GM21447 (cell line): ENCODE measurements at regions not wholly inside any gene's neighbourhood (a gene's known extent, or its start where the extent isn't known, plus 50 kb on each side); places are given as distances from the start of the nearest gene placed in this dataset.

ENCODE experiments used
- ATAC-seq: cut with Tn5 transposase; IDR thresholded peaks from one replicate; pipeline ENCODE4 v1.9.1; 2021; ENCODE audit not compliant: unreplicated experiment

DNA sequence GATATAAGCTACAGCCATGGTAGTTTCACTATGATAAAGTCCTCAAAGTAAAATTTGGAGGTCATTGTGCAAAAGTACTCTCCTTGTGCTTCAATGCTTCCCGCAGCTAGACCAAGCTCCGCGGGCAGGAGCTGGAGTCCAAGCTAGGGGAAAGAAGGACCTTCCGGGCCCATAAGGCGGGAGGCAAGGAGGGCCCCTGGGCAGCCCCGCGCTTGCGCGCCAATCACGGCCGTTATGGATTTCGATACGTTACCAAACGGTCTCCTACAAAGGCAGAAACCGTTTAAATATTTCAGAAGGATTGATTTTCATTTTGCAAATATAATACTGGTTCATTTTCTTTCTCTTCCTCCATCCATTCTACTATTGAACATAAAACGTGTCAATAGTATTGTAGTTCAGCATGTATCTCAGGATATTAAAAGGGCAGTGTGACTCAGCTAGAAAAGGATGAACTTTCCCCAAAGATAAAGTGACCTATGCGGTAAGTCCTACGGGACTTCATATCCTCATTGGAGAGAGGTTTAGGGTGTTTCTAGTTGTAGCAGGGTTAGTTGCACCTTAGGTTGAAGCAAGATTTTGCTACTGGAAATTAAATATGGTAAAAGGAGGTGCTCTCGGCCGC, 128.0 kb downstream of the KIF20B start:
- ATAC-seq: no peak

DNA sequence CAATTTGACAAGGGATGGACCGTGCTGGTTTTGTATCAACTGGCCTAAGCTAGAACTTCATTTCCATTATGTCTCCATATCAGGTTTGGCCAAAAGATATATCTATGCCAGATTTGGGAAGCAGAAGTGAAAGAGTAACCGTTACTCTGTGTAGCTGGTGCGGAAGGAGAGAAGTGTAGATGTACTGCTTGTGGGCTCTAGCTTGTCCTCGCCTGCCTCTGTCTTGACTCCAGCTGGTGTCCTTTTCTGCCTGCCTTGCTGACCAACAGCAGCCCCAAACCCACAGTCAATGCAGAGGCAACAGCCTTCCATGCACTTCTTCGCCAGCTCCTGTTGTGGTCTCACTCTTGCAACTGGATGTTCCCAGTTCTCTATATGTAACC, 128.5 kb downstream of the KIF20B start:
- no peak for ATAC-seq

DNA sequence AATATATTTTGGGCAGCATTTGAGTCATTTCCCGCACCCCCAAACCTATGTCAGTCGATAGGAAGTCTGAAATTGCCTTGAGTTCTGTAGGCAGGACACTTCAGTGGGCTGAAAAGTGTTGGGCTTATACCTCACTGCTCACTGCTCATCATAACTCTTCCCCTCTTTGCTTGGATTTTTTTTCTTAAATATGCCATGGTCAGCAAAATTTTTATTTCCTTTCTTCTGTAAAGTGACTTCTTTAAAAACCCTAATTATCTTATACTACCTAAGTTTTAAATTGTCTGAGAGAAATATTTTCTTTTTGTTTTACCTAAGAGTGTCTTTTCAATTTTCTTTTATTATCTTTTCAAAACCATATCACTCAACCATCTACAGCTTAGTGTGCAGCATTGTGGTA, 129.2 kb downstream of the KIF20B start:
- no peak for ATAC-seq

- ATAC-seq: no peak
Measured at GRCh38 chr10:89836840-89837164, 135.4 kb downstream of the KIF20B start.

- ATAC-seq: no peak
Measured at GRCh38 chr10:89837165-89838043, 136.0 kb downstream of the KIF20B start.

GRCh38 chr10:89838044-89838615, 136.7 kb downstream of the KIF20B start:
- ATAC-seq: no peak

DNA sequence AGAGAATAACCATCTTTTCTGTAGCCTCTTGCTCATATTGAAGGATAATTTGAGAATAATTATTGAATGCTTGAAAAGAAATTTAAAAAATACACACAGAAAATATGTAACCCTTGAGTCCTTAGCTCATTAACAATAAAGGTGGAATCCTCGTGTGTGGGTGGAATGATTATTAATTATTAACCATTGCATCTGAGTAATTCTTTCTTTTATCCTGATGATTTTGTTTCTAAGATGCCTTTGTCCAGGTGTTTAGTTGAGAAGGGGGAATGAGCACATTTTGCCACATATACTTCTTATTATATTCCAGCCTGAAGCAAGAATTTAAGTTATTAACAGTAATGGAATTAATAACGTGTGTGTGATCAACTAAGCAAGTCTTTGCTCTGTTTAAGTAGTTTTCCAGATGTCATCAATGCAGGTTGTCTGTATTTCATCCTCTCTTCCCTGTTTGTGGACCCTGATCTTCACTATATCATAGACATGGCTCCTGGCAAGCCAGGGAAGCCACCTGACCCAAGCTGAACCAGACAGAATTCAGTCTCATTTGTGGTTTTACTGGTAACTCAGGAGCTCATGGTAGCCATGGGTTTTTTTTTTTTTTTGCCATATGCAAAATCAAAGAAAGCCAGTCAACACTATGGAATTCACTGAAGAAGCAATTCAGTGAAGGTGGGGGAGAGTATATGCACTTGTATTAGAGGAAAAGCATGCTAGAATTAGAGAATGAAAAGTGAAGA, 144.3 kb downstream of the KIF20B start:
- no peak for ATAC-seq

DNA sequence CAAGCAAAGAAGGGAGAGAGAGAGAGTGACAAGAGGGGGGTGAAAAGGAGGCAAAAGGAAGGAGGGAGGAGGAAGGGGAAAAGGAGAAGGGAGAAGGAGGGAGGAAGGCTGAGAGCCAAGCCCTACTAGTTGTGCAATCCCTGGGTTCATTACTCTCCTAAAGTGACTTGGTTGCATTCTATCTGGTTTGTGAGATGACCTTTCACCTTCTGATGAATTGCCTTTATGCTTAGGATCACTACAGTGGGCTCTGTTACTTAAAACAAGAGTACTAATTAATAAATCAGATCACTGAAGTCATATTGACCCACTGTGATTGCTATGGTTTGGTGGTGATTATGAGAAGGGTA, 144.9 kb downstream of the KIF20B start:
- ATAC-seq: no peak

DNA sequence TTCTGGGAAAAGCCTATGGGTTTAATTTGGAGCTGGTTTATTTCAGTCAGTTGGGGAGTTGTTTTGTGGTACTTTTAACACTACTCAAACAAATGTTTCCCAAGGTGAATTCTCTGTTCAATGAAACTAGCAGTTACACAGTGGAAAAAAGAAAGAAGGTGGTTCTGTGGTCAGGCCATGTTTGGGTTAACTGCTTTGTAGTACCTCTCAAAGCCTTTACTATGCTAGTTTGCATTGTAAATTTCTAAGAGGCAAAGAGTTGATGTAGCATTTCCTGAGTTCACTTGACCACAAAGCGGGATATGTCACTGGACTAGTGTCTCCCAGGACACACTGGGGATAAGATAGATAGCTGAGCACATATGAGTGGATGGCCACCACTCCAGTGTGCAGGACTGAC, 145.4 kb downstream of the KIF20B start:
- ATAC-seq: no peak

GRCh38 chr10:89852872-89853271, 151.5 kb downstream of the KIF20B start:
- no peak for ATAC-seq

DNA sequence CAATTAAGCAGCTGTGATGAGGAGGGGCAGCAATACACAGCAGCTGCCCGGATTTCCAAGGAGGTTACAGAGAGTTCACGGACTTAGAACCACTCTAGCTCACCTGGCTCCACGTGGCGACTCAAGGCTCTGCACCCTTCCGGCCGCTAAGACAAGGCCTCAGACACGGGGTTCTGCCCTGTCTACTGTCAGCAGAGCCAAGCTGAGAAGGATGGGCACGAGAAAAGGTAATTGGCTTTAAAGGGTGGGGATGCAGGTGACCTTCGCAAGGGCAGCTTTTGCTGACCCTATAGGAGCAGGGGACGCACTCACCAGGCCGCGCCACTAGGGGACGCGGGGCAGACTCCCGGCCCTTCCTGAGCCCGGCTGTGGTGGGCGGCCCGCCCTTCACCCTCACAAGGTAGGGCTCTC, 152.4 kb downstream of the KIF20B start:
- ATAC-seq: no peak

- no peak for ATAC-seq
Measured at GRCh38 chr10:89857431-89858042, 156.1 kb downstream of the KIF20B start.

DNA sequence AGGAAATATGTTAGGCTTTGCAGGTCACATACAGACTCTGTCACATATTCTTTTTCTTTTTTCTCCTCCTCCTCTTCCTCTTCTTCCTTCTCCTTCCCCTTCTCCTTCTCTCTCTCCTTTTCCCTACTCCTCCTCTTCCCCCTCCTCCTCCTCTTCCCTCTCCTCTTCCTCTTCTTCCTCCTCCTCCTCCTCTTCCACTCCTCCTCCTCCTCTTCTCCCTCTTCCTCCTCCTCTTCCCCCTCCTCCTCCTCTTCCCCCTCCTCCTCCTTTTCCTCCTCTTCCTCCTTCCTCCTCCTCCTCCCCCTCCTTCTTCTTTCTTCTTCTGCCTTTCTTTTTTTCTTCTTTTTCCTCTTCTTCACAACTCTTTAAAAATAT, 159.8 kb downstream of the KIF20B start:
- no peak for ATAC-seq

- ATAC-seq: no peak
Measured at GRCh38 chr10:89861584-89862301, 160.4 kb downstream of the KIF20B start.

DNA sequence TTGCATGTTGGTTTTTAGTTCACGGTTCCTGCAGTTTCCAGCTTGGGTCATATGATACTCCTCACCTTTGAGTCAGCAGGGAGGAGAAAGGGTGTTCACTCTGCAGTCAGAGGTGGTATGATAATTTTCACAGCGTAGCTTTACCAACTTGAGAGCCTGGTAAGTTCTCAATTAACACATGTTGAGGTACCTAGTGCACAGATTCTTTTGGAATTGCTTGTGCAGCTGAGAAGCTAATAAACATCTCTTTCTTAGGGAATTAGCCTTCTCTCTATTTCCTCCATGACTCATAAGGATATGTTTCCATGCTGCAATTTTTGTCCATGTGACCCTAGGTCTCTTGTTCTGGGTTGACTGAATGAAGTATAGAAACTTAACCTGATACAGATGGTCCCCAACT, 166.6 kb downstream of the KIF20B start:
- ATAC-seq: no peak

GRCh38 chr10:89869180-89869579, 167.8 kb downstream of the KIF20B start:
- no peak for ATAC-seq

- no peak for ATAC-seq
Measured at GRCh38 chr10:89869592-89870156, 168.3 kb downstream of the KIF20B start.

- ATAC-seq: no peak
Measured at GRCh38 chr10:89870936-89871335, 169.5 kb downstream of the KIF20B start.

DNA sequence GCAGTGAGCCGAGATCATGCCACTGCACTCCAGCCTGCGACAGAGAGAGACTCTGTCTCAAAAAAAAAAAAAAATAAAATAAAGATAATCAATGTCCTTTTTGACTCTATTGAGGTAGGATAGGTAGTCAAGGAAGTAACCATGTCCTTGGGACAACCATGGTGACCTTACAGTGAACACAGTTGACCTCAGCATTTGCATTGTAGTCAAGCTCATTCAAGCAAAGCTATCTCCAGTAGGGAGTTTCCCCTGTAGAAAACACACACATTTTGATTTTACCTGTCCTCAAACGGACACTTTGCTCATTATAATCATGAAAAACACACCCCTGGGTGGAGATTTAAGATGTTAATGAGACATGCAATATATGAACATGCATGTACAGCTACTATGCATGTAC, 171.7 kb downstream of the KIF20B start:
- peak; percentile 90 for ATAC-seq

DNA sequence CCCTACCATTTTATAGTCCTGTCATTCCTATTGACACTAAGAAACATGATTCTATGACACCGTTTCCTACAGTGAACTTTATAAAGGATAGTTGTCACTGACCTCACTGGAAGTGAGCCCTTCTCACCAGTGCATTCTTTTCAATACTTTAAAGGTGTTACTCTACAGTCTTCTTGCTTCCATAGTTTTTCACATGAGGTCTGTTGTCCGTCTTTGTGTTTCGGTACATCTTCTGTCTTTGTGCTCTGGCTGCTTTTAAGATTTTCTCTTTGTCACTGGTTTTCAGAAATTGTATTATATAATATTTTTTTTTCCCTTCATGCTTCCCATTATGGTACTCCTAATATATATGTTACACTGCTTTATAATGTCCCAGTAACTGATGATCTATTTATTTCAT, 174.2 kb downstream of the KIF20B start:
- no peak for ATAC-seq
